ENCODE measurements at regions not wholly inside any gene's neighbourhood (a gene's known extent, or its start where the extent isn't known, plus 50 kb on each side); places are given as distances from the start of the nearest gene placed in this dataset.

DNA sequence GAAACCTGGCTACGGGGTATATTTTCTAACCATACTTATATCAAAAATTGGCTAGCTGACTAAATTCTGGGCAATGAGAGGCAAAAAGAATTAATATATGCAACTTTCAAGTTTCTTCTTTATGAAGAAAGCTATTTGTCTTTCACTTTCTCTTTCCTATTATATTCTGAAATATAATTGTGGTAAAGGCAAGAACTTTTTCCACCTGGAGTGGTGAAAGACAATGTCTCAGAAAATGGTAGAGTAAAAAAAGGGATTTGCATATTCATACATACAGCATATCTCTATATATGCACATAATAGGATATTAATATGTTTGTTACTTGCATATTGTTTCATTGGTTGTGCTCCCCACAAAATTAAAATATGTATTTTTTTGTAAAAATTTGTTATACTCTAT, 793.8 kb downstream of the PLA2G4A start:
- no peak for DNase-seq (ENCODE audit: low spot score)
- Histone ChIP-seq H3K79me2 (replicated peaks; ENCODE audit: insufficient read depth) (no peaks in the 10 kb centered on the region), H3K9me2 (ENCODE audit: insufficient read depth) (no peaks in the 10 kb centered on the region), H3K4me3 (no peak overlapping the region), H3K4me2 (no peak overlapping the region), H4K20me1 (replicated peaks; ENCODE audit: insufficient read depth) (no peaks in the 10 kb centered on the region), H3K27ac (ENCODE audit: low read depth) (no peak overlapping the region), H2AFZ (no peak overlapping the region), H3K27me3 (ENCODE audit: insufficient read depth) (no peaks in the 10 kb centered on the region), H3F3A (replicated peaks; ENCODE audit: low read depth) (no peaks in the 10 kb centered on the region), H3K4me1 (ENCODE audit: insufficient read depth) (peaks cover 21% of the 10 kb centered on the region), H3K36me3 (ENCODE audit: insufficient read depth) (no peaks in the 10 kb centered on the region)
- TF ChIP-seq STAT1 (IDR thresholded peaks at IDR 0.05; ENCODE audit: unreplicated experiment) (no peak), JUNB (IDR thresholded peaks at IDR 0.05; ENCODE audit: unreplicated experiment) (no peak)
- H3K4me1 Mint-ChIP-seq: peaks cover 34% of the 10 kb centered on the region
- peaks cover 37% of the 10 kb centered on the region for H3K36me3 Mint-ChIP-seq (ENCODE audit: low read depth)
- H3K27ac Mint-ChIP-seq: no peak overlapping the region
- H3K4me3 Mint-ChIP-seq: no peak overlapping the region
- peaks cover 15% of the 10 kb centered on the region for H3K9me3 Mint-ChIP-seq
- H3K27me3 Mint-ChIP-seq (ENCODE audit: insufficient read depth, low read depth, poor library complexity): peaks cover 2% of the 10 kb centered on the region
- ATAC-seq: no peak

DNA sequence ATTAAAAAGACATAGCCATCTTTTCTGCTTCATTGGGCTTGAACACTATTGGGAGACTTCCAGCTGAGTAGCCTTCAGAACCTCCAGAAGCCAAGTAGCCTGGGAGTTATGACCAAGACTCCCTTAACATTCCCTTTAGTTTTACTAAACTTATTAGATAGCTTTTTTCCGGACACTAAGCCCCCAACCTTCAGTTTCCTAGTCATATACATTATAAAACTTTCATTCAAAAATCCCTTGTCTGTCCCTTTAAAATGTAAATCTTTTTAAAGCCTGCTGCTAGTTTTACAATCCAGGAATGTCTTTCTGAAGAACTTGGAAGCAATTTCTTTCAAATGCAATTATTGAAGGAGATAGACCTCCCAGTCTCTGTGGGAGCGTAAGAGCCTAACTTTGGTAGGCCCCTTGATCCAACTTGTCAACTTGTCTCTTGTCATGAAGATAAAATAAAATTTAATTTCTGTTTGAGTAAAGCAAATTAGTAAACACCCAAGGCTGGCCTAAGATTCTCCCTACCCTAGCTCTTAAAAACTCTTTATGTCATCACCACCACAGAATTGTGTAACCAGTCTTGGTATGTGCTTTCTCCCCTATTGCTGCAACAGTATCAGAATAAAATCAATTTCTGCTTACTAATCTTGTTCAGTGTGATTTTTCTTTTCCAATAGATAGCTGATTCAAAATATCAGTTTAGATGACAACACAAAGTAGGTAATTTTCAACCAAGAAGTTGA, 796.2 kb downstream of the PLA2G4A start:
- H3F3A ChIP-seq (replicated peaks; ENCODE audit: low read depth): no peaks in the 10 kb centered on the region
- peak overlapping the region; percentile 39 for H3K4me2 ChIP-seq
- no peak overlapping the region for H2AFZ ChIP-seq
- H3K9me3 Mint-ChIP-seq: peaks cover 13% of the 10 kb centered on the region
- TF ChIP-seq ZNF331 (CRISPR knock-in tag; IDR thresholded peaks at IDR 0.05; ENCODE audit: low read depth) (no peak), CREB1 (CRISPR knock-in tag; IDR thresholded peaks at IDR 0.05; ENCODE audit: low read depth) (peak; percentile 10; the same call in 1 of the 2 replicates), NANOG (IDR thresholded peaks at IDR 0.05; ENCODE audit: borderline replicate concordance) (peak; percentile 84)
- TF ChIP-seq, protein P1, sequence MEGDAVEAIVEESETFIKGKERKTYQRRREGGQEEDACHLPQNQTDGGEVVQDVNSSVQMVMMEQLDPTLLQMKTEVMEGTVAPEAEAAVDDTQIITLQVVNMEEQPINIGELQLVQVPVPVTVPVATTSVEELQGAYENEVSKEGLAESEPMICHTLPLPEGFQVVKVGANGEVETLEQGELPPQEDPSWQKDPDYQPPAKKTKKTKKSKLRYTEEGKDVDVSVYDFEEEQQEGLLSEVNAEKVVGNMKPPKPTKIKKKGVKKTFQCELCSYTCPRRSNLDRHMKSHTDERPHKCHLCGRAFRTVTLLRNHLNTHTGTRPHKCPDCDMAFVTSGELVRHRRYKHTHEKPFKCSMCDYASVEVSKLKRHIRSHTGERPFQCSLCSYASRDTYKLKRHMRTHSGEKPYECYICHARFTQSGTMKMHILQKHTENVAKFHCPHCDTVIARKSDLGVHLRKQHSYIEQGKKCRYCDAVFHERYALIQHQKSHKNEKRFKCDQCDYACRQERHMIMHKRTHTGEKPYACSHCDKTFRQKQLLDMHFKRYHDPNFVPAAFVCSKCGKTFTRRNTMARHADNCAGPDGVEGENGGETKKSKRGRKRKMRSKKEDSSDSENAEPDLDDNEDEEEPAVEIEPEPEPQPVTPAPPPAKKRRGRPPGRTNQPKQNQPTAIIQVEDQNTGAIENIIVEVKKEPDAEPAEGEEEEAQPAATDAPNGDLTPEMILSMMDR (conservative IDR thresholded peaks at IDR 0.05; ENCODE audit: low read depth in 2 of 2): no peak
- TF ChIP-seq, protein P2, sequence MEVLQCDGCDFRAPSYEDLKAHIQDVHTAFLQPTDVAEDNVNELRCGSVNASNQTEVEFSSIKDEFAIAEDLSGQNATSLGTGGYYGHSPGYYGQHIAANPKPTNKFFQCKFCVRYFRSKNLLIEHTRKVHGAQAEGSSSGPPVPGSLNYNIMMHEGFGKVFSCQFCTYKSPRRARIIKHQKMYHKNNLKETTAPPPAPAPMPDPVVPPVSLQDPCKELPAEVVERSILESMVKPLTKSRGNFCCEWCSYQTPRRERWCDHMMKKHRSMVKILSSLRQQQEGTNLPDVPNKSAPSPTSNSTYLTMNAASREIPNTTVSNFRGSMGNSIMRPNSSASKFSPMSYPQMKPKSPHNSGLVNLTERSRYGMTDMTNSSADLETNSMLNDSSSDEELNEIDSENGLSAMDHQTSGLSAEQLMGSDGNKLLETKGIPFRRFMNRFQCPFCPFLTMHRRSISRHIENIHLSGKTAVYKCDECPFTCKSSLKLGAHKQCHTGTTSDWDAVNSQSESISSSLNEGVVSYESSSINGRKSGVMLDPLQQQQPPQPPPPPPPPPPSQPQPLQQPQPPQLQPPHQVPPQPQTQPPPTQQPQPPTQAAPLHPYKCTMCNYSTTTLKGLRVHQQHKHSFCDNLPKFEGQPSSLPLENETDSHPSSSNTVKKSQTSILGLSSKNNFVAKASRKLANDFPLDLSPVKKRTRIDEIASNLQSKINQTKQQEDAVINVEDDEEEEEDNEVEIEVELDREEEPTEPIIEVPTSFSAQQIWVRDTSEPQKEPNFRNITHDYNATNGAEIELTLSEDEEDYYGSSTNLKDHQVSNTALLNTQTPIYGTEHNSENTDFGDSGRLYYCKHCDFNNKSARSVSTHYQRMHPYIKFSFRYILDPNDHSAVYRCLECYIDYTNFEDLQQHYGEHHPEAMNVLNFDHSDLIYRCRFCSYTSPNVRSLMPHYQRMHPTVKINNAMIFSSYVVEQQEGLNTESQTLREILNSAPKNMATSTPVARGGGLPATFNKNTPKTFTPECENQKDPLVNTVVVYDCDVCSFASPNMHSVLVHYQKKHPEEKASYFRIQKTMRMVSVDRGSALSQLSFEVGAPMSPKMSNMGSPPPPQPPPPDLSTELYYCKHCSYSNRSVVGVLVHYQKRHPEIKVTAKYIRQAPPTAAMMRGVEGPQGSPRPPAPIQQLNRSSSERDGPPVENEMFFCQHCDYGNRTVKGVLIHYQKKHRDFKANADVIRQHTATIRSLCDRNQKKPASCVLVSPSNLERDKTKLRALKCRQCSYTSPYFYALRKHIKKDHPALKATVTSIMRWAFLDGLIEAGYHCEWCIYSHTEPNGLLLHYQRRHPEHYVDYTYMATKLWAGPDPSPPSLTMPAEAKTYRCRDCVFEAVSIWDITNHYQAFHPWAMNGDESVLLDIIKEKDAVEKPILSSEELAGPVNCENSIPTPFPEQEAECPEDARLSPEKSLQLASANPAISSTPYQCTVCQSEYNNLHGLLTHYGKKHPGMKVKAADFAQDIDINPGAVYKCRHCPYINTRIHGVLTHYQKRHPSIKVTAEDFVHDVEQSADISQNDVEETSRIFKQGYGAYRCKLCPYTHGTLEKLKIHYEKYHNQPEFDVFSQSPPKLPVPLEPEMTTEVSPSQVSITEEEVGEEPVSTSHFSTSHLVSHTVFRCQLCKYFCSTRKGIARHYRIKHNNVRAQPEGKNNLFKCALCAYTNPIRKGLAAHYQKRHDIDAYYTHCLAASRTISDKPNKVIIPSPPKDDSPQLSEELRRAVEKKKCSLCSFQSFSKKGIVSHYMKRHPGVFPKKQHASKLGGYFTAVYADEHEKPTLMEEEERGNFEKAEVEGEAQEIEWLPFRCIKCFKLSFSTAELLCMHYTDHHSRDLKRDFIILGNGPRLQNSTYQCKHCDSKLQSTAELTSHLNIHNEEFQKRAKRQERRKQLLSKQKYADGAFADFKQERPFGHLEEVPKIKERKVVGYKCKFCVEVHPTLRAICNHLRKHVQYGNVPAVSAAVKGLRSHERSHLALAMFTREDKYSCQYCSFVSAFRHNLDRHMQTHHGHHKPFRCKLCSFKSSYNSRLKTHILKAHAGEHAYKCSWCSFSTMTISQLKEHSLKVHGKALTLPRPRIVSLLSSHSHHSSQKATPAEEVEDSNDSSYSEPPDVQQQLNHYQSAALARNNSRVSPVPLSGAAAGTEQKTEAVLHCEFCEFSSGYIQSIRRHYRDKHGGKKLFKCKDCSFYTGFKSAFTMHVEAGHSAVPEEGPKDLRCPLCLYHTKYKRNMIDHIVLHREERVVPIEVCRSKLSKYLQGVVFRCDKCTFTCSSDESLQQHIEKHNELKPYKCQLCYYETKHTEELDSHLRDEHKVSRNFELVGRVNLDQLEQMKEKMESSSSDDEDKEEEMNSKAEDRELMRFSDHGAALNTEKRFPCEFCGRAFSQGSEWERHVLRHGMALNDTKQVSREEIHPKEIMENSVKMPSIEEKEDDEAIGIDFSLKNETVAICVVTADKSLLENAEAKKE (CRISPR knock-in tag; IDR thresholded peaks at IDR 0.05): peak; percentile 83; the same call in 1 of the 2 replicates
- peak overlapping the region; percentile 49 for H3K4me3 Mint-ChIP-seq
- H3K4me3 ChIP-seq: peak overlapping the region; percentile 1; the same call in 1 of the 2 replicates
- H3K4me1 ChIP-seq (ENCODE audit: insufficient read depth): peaks cover 21% of the 10 kb centered on the region
- DNase-seq (ENCODE audit: low spot score) (peak; percentile 74), ATAC-seq (peak; percentile 85)
- H3K9me2 ChIP-seq (ENCODE audit: insufficient read depth): no peaks in the 10 kb centered on the region
- no peaks in the 10 kb centered on the region for H3K79me2 ChIP-seq (replicated peaks; ENCODE audit: insufficient read depth)
- peak overlapping the region; percentile 85 for H3K27ac ChIP-seq (ENCODE audit: low read depth)
- H3K36me3 Mint-ChIP-seq (ENCODE audit: low read depth): peaks cover 44% of the 10 kb centered on the region
- H3K4me1 Mint-ChIP-seq: peaks cover 34% of the 10 kb centered on the region
- peak overlapping the region; percentile 60 for H3K27ac Mint-ChIP-seq
- no peaks in the 10 kb centered on the region for H3K27me3 Mint-ChIP-seq (ENCODE audit: insufficient read depth, low read depth, poor library complexity)
- H3K27me3 ChIP-seq (ENCODE audit: insufficient read depth): no peaks in the 10 kb centered on the region
- H4K20me1 ChIP-seq (replicated peaks; ENCODE audit: insufficient read depth): no peaks in the 10 kb centered on the region
- peaks cover 2% of the 10 kb centered on the region; the same call in 1 of the 2 replicates for H3K36me3 ChIP-seq (ENCODE audit: insufficient read depth)

All from GM23338 (cell line).